GM12878 (cell line): ENCODE measurements at regions not wholly inside any gene's neighbourhood (a gene's known extent, or its start where the extent isn't known, plus 50 kb on each side); places are given as distances from the start of the nearest gene placed in this dataset.

ENCODE experiments used
- NFIC ChIP-seq: IDR thresholded peaks from 2 replicates; pipeline ENCODE4 v1.6.1; 2012; ENCODE audit warnings: low read depth, mild to moderate bottlenecking, inconsistent platforms, low read length, moderate library complexity
- NR2C2 ChIP-seq: IDR thresholded peaks from 2 replicates; pipeline ENCODE4 v1.6.1; 2011; ENCODE audit warnings: borderline replicate concordance, low read depth; ENCODE audit not compliant: control insufficient read depth, insufficient read length
- ZZZ3 ChIP-seq: IDR thresholded peaks from 2 replicates; pipeline ENCODE4 v1.6.1; 2011; ENCODE audit warnings: low read depth; ENCODE audit not compliant: control insufficient read depth, insufficient read length

DNA sequence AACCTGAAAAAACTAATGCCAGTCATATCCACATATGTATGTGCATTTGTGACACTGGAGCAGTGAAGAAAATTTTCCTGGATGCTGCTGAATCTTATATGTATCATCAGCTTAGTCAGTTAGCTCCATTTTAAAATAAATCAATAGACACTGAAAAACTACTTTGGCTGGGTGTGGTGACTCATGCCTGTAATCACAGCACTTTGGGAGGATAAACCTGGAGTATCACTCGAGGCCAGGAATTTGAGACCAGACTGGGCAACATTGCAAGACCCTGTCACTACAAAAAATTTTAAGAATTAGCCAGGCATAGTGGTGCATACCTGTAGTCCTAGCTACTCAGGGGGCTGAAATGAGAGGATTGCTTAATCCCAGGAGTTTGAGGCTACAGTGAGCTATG is 511.0 kb upstream of the TLE4 start:
- TF ChIP-seq NR2C2 (no peak), ZZZ3 (no peak), NFIC (no peak)
